Testis (tissue), 2 donors: ENCODE measurements at regions not wholly inside any gene's neighbourhood (a gene's known extent, or its start where the extent isn't known, plus 50 kb on each side); places are given as distances from the start of the nearest gene placed in this dataset.

ENCODE experiments used
- CTCF ChIP-seq, 3 experiments: fragments of 450-650 bp in 2 of 3; fragments of 200-600 bp in 1 of 3; sonication (generic) in 1 of 3; IDR thresholded peaks; one replicate each; pipeline ENCODE4 v1.5.1; 2016 to 2019; ENCODE audit warnings: antibody characterized with exemption in 3 of 3, mild to moderate bottlenecking in 2 of 3, moderate library complexity in 1 of 3
- POLR2A ChIP-seq: fragments of 450-650 bp; IDR thresholded peaks from one replicate; pipeline ENCODE4 v1.6.1; 2017; ENCODE audit warnings: antibody characterized with exemption, mild to moderate bottlenecking, moderate library complexity

GRCh38 chr5:160956051-160956450 lies 104.0 kb upstream of the ATP10B start:
- no peak for TF ChIP-seq CTCF (IDR thresholded peaks at IDR 0.05)
- no peak for TF ChIP-seq POLR2A
